ENCODE measurements at regions not wholly inside any gene's neighbourhood (a gene's known extent, or its start where the extent isn't known, plus 50 kb on each side); places are given as distances from the start of the nearest gene placed in this dataset.

- Mint-ChIP-seq H3K4me3 (no peak overlapping the region), H3K27me3 (ENCODE audit: low read depth) (no peaks in the 10 kb centered on the region), H3K36me3 (no peaks in the 10 kb centered on the region), H3K27ac (no peak overlapping the region), H3K4me1 (peaks cover 7% of the 10 kb centered on the region), H3K9me3 (no peaks in the 10 kb centered on the region)
- DNase-seq (ENCODE audit: low spot score in 2 of 2, unreplicated experiment in 2 of 2), result no peak
- no peak for TF ChIP-seq CTCF (IDR thresholded peaks at IDR 0.05; ENCODE audit: unreplicated experiment)
Measured at GRCh38 chr18:73461038-73461779, 593.4 kb upstream of the NETO1 start.

GRCh38 chr18:73458186-73458964, 590.6 kb upstream of the NETO1 start:
- Mint-ChIP-seq H3K4me3 (no peak overlapping the region), H3K4me1 (peaks cover 14% of the 10 kb centered on the region), H3K27ac (no peak overlapping the region), H3K36me3 (no peaks in the 10 kb centered on the region), H3K9me3 (no peaks in the 10 kb centered on the region), H3K27me3 (ENCODE audit: low read depth) (no peaks in the 10 kb centered on the region)
- TF ChIP-seq CTCF (IDR thresholded peaks at IDR 0.05; ENCODE audit: unreplicated experiment), result no peak
- no peak for DNase-seq (ENCODE audit: low spot score in 2 of 2, unreplicated experiment in 2 of 2)

- H3K27ac Mint-ChIP-seq, result no peak overlapping the region
- H3K27me3 Mint-ChIP-seq (ENCODE audit: low read depth), result no peaks in the 10 kb centered on the region
- no peak for TF ChIP-seq CTCF (IDR thresholded peaks at IDR 0.05; ENCODE audit: unreplicated experiment)
- H3K4me1 Mint-ChIP-seq, result peaks cover 9% of the 10 kb centered on the region
- no peak overlapping the region for H3K4me3 Mint-ChIP-seq
- H3K36me3 Mint-ChIP-seq, result no peaks in the 10 kb centered on the region
- H3K9me3 Mint-ChIP-seq, result no peaks in the 10 kb centered on the region
- no peak for DNase-seq (ENCODE audit: low spot score in 2 of 2, unreplicated experiment in 2 of 2)
Measured at GRCh38 chr18:73456643-73457042, 588.9 kb upstream of the NETO1 start.

- Mint-ChIP-seq H3K36me3 (no peaks in the 10 kb centered on the region), H3K27me3 (ENCODE audit: low read depth) (no peaks in the 10 kb centered on the region), H3K9me3 (peaks cover 11% of the 10 kb centered on the region), H3K4me1 (peaks cover 7% of the 10 kb centered on the region), H3K27ac (no peak overlapping the region), H3K4me3 (no peak overlapping the region)
- no peak for DNase-seq (ENCODE audit: low spot score in 2 of 2, unreplicated experiment in 2 of 2)
- TF ChIP-seq CTCF (IDR thresholded peaks at IDR 0.05; ENCODE audit: unreplicated experiment), result no peak
Measured at GRCh38 chr18:73452866-73453265, 585.1 kb upstream of the NETO1 start.

GRCh38 chr18:73446502-73446901, 578.7 kb upstream of the NETO1 start:
- no peak for DNase-seq (ENCODE audit: low spot score in 2 of 2, unreplicated experiment in 2 of 2)
- Mint-ChIP-seq H3K4me3 (no peak overlapping the region), H3K27me3 (ENCODE audit: low read depth) (no peaks in the 10 kb centered on the region), H3K4me1 (no peaks in the 10 kb centered on the region), H3K27ac (no peak overlapping the region), H3K9me3 (peaks cover 11% of the 10 kb centered on the region), H3K36me3 (no peaks in the 10 kb centered on the region)
- no peak for TF ChIP-seq CTCF (IDR thresholded peaks at IDR 0.05; ENCODE audit: unreplicated experiment)
